Suppressor macrophage treated with lipopolysaccharide for 1 hour (primary cell): ENCODE measurements at regions not wholly inside any gene's neighbourhood (a gene's known extent, or its start where the extent isn't known, plus 50 kb on each side); places are given as distances from the start of the nearest gene placed in this dataset.

ENCODE experiments used
- DNase-seq, 3 donors: peaks; one replicate each; pipeline ENCODE4 v3.0.0-alpha.2; 2020 to 2022

GRCh38 chr11:110032957-110033570 lies 60.1 kb upstream of the ZC3H12C start:
- DNase-seq = no peak

- no peak for DNase-seq
Measured at GRCh38 chr11:110034806-110035205, 58.4 kb upstream of the ZC3H12C start.

GRCh38 chr11:110035357-110035756 lies 57.8 kb upstream of the ZC3H12C start:
- DNase-seq = no peak

- no peak for DNase-seq
Measured at GRCh38 chr11:110038201-110038600, 55.0 kb upstream of the ZC3H12C start.
